H9 (cell line): ENCODE measurements at regions not wholly inside any gene's neighbourhood (a gene's known extent, or its start where the extent isn't known, plus 50 kb on each side); places are given as distances from the start of the nearest gene placed in this dataset.

ENCODE experiments used
- DNase-seq: peaks from one replicate; pipeline ENCODE4 v3.0.0-alpha.2; 2017
- H2AFZ ChIP-seq: one replicate; pipeline ENCODE4 v1.6.1; 2013; ENCODE audit warnings: mild to moderate bottlenecking, low read length, control low read depth, moderate library complexity
- H2AK5ac ChIP-seq: 2 replicates; pipeline ENCODE4 v1.6.1; 2013; ENCODE audit warnings: low read length, control low read depth, mixed read lengths; ENCODE audit not compliant: insufficient read length
- H2BK120ac ChIP-seq: one replicate; pipeline ENCODE4 v1.6.1; 2013; ENCODE audit warnings: low read depth, mild to moderate bottlenecking, low read length, control low read depth, inconsistent platforms; ENCODE audit not compliant: poor library complexity, severe bottlenecking
- H2BK12ac ChIP-seq: 2 replicates; pipeline ENCODE4 v1.6.1; 2013; ENCODE audit warnings: low read length, control low read depth, mixed read lengths, low read depth; ENCODE audit not compliant: insufficient read length
- H2BK15ac ChIP-seq: 2 replicates; pipeline ENCODE4 v1.6.1; 2013; ENCODE audit warnings: low read depth, low read length, control low read depth
- H2BK20ac ChIP-seq: one replicate; pipeline ENCODE4 v1.6.1; 2013; ENCODE audit warnings: low read depth, mild to moderate bottlenecking, low read length, control low read depth, inconsistent platforms; ENCODE audit not compliant: poor library complexity, severe bottlenecking
- H2BK5ac ChIP-seq: 2 replicates; pipeline ENCODE4 v1.6.1; 2013; ENCODE audit warnings: low read length, control low read depth, mixed read lengths; ENCODE audit not compliant: insufficient read length
- H3K14ac ChIP-seq: 2 replicates; pipeline ENCODE4 v1.6.1; 2013; ENCODE audit warnings: low read length, control low read depth; ENCODE audit not compliant: insufficient read depth
- H3K18ac ChIP-seq: 2 replicates; pipeline ENCODE4 v1.6.1; 2013; ENCODE audit warnings: low read depth, mild to moderate bottlenecking, mixed read lengths, low read length, control low read depth; ENCODE audit not compliant: insufficient read length
- H3K23ac ChIP-seq: 2 replicates; pipeline ENCODE4 v1.6.1; 2013; ENCODE audit warnings: low read length, control low read depth, mixed read lengths, low read depth; ENCODE audit not compliant: insufficient read length
- H3K23me2 ChIP-seq: 2 replicates; pipeline ENCODE4 v1.6.1; 2013; ENCODE audit warnings: low read depth, mild to moderate bottlenecking, mixed read lengths, low read length, control low read depth; ENCODE audit not compliant: insufficient read length, poor library complexity, severe bottlenecking
- H3K27ac ChIP-seq: 2 replicates; pipeline ENCODE4 v1.5.1; 2013; ENCODE audit warnings: low read length, control low read depth, mixed read lengths, low read depth; ENCODE audit not compliant: insufficient read length
- H3K27me3 ChIP-seq: 2 replicates; pipeline ENCODE4 v1.6.1; 2013; ENCODE audit warnings: low read length, control low read depth, inconsistent platforms; ENCODE audit not compliant: insufficient read depth
- H3K4ac ChIP-seq: 2 replicates; pipeline ENCODE4 v1.6.1; 2013; ENCODE audit warnings: low read depth, mild to moderate bottlenecking, control low read depth, inconsistent platforms, low read length, moderate library complexity
- H3K4me1 ChIP-seq: 2 replicates; pipeline ENCODE4 v1.6.1; 2013; ENCODE audit warnings: low read length, control low read depth, inconsistent platforms; ENCODE audit not compliant: insufficient read depth
- H3K4me2 ChIP-seq: 2 replicates; pipeline ENCODE4 v1.6.1; 2013; ENCODE audit warnings: low read length, control low read depth, mixed read lengths; ENCODE audit not compliant: insufficient read length, insufficient read depth
- H3K56ac ChIP-seq: 2 replicates; pipeline ENCODE4 v1.6.1; 2013; ENCODE audit warnings: low read depth, mild to moderate bottlenecking, mixed read lengths, low read length, control low read depth; ENCODE audit not compliant: insufficient read length
- H3K79me1 ChIP-seq: 2 replicates; pipeline ENCODE4 v1.6.1; 2013; ENCODE audit warnings: low read depth, mild to moderate bottlenecking, moderate library complexity, low read length, control low read depth, inconsistent platforms; ENCODE audit not compliant: insufficient read depth, poor library complexity, severe bottlenecking
- H3K79me2 ChIP-seq: 2 replicates; pipeline ENCODE4 v1.6.1; 2013; ENCODE audit warnings: low read length, control low read depth, inconsistent platforms; ENCODE audit not compliant: insufficient read depth
- H3K9ac ChIP-seq: 2 replicates; pipeline ENCODE4 v1.6.1; 2013; ENCODE audit warnings: low read length, control low read depth, mixed read lengths; ENCODE audit not compliant: insufficient read length; ENCODE audit errors: extremely low read depth
- H3K9me3 ChIP-seq: one replicate; pipeline ENCODE4 v1.6.1; 2013; ENCODE audit warnings: low read depth, low read length, inconsistent platforms; ENCODE audit not compliant: control insufficient read depth
- H3T11ph ChIP-seq: one replicate; pipeline ENCODE4 v1.6.1; 2013; ENCODE audit warnings: mild to moderate bottlenecking, low read length, control low read depth, inconsistent platforms
- H4K20me1 ChIP-seq: one replicate; pipeline ENCODE4 v1.6.1; 2013; ENCODE audit not compliant: control insufficient read depth, insufficient read length, insufficient read depth
- H4K5ac ChIP-seq: 2 replicates; pipeline ENCODE4 v1.6.1; 2013; ENCODE audit warnings: low read depth, mild to moderate bottlenecking, mixed read lengths, low read length, control low read depth; ENCODE audit not compliant: insufficient read length
- H4K8ac ChIP-seq: replicated peaks from 2 replicates; pipeline ENCODE4 v1.6.1; 2013; ENCODE audit warnings: low read length, control low read depth, mixed read lengths, low read depth; ENCODE audit not compliant: insufficient read length
- H4K91ac ChIP-seq: 2 replicates; pipeline ENCODE4 v1.6.1; 2013; ENCODE audit warnings: low read depth, mild to moderate bottlenecking, moderate library complexity, mixed read lengths, low read length, control low read depth; ENCODE audit not compliant: insufficient read length
- H3K27ac Mint-ChIP-seq, 3 experiments: 2 replicates in 2 of 3; 3 replicates in 1 of 3; pipeline ENCODE4 v1.8.0; 2020 to 2021; ENCODE audit warnings: mixed read lengths in 3 of 3, mild to moderate bottlenecking in 1 of 3, moderate library complexity in 1 of 3
- H3K27me3 Mint-ChIP-seq: 2 replicates; pipeline ENCODE4 v1.8.0; 2021; ENCODE audit warnings: low read depth, mild to moderate bottlenecking, moderate library complexity, mixed read lengths
- H3K36me3 Mint-ChIP-seq, 3 experiments: 2 replicates in 2 of 3; 3 replicates in 1 of 3; pipeline ENCODE4 v1.8.0; 2020 to 2021; ENCODE audit warnings: low read depth in 3 of 3, mixed read lengths in 3 of 3; ENCODE audit not compliant: insufficient read depth in 1 of 3
- H3K4me1 Mint-ChIP-seq, 2 experiments: 2 replicates each; pipeline ENCODE4 v1.8.0; 2020; ENCODE audit warnings: mixed read lengths in 2 of 2
- H3K4me3 Mint-ChIP-seq, 2 experiments: 2 replicates in 1 of 2; 3 replicates in 1 of 2; pipeline ENCODE4 v1.8.0; 2020 to 2021; ENCODE audit warnings: mild to moderate bottlenecking in 2 of 2, mixed read lengths in 2 of 2, moderate library complexity in 1 of 2
- H3K9me3 Mint-ChIP-seq, 2 experiments: 2 replicates in 1 of 2; 3 replicates in 1 of 2; pipeline ENCODE4 v1.8.0; 2020; ENCODE audit warnings: mild to moderate bottlenecking in 2 of 2, mixed read lengths in 2 of 2, moderate library complexity in 1 of 2
- CTCF ChIP-seq: fragments of 200-600 bp; sonication (generic); conservative IDR thresholded peaks from 3 replicates; pipeline ENCODE4 v1.8.0; 2021; ENCODE audit warnings: antibody characterized with exemption, mild to moderate bottlenecking
- WGBS: extraction: QIAGEN DNeasy Blood & Tissue Kit; methylation state at CpG from one replicate; pipeline ENCODE4 v1.1.7; 2013; ENCODE audit warnings: missing lambda C conversion rate, low lambda C conversion rate, mixed read lengths; ENCODE audit not compliant: insufficient read length; ENCODE audit errors: extremely low coverage; 5-methylcytosine and 5-hydroxymethylcytosine counted together

- H3K27ac Mint-ChIP-seq = no peak overlapping the region
- H4K20me1 ChIP-seq = no peaks in the 10 kb centered on the region
- H3K4ac ChIP-seq = no peak overlapping the region
- no peaks in the 10 kb centered on the region for H3K36me3 Mint-ChIP-seq
- H3K79me1 ChIP-seq = no peaks in the 10 kb centered on the region
- no peaks in the 10 kb centered on the region; the same call in 1 of the 2 replicates for H3K79me2 ChIP-seq
- H3K23ac ChIP-seq = no peak overlapping the region
- no peaks in the 10 kb centered on the region for H3K27me3 Mint-ChIP-seq
- H2BK5ac ChIP-seq = no peak overlapping the region
- H2BK20ac ChIP-seq = no peak overlapping the region
- H3K27ac ChIP-seq = no peak overlapping the region
- no peak overlapping the region for H2BK120ac ChIP-seq
- H4K8ac ChIP-seq = no peak overlapping the region
- H4K91ac ChIP-seq = no peak overlapping the region
- 0 out of 5 replicates have a peak, but pooled peaks cover 0 to 2% of the 10 kb centered on the region in 2 experiments for H3K9me3 Mint-ChIP-seq
- no peak overlapping the region for H2AFZ ChIP-seq
- no peak overlapping the region for H3K56ac ChIP-seq
- no peak for DNase-seq
- WGBS = no CpG with 5 or more reads among the region's 1 CpG
- H3K4me1 ChIP-seq = no peaks in the 10 kb centered on the region
- H2BK15ac ChIP-seq = no peak overlapping the region
- H3K23me2 ChIP-seq = no peaks in the 10 kb centered on the region
- H3K14ac ChIP-seq = no peak overlapping the region
- peaks cover 0 to 4% of the 10 kb centered on the region in 2 experiments; a peak in 1 of 4 replicates for H3K4me1 Mint-ChIP-seq
- no peak for TF ChIP-seq CTCF
- H3K4me3 Mint-ChIP-seq = no peak overlapping the region
- no peak overlapping the region for H3K4me2 ChIP-seq
- H2AK5ac ChIP-seq = no peak overlapping the region
- no peak overlapping the region for H3K18ac ChIP-seq
- H2BK12ac ChIP-seq = no peak overlapping the region
- no peak overlapping the region for H4K5ac ChIP-seq
- no peaks in the 10 kb centered on the region for H3K27me3 ChIP-seq
- no peak overlapping the region for H3T11ph ChIP-seq
- no peaks in the 10 kb centered on the region for H3K9me3 ChIP-seq
- no peak overlapping the region for H3K9ac ChIP-seq
Measured at GRCh38 chr7:17593819-17594419, 295.5 kb downstream of the AHR start.
